CD4-positive, alpha-beta T cell (primary cell): ENCODE measurements at regions not wholly inside any gene's neighbourhood (a gene's known extent, or its start where the extent isn't known, plus 50 kb on each side); places are given as distances from the start of the nearest gene placed in this dataset.

Source experiments
- ATAC-seq: fragments of 200-7000 bp; cut with Tn5 transposase; one replicate; pipeline ENCODE4 v1.10.0; 2022; ENCODE audit warnings: mild to moderate bottlenecking; ENCODE audit not compliant: poor library complexity
- CTCF ChIA-PET: fragments of 350-600 bp; sonication (Branson Sonifier 250); formaldehyde crosslinking; loops from one replicate; lab custom pipeline; 2021; ENCODE audit warnings: antibody characterized with exemption, inconsistent platforms; lab: Charles Lee
- POLR2A ChIA-PET: fragments of 350-600 bp; sonication (Branson Sonifier 250); formaldehyde crosslinking; loops from one replicate; lab custom pipeline; 2021; ENCODE audit warnings: antibody characterized with exemption, inconsistent platforms; lab: Charles Lee
- DNase-seq, 14 experiments: peaks; one replicate each; pipeline ENCODE4 v3.0.0-alpha.2; 2013 to 2020; ENCODE audit warnings: mixed read lengths in 2 of 14
- H3K27ac ChIP-seq, 2 donors: one replicate each; pipeline versions ENCODE4 v1.5.1 to v1.7.0; 2013; ENCODE audit warnings: low read length in 2 of 2, low read depth in 1 of 2, mild to moderate bottlenecking in 1 of 2
- H3K27me3 ChIP-seq, 2 experiments: 1 replicate in 1 of 2; 2 replicates in 1 of 2; pipeline versions ENCODE4 v1.6.1 to v1.7.0; 2013; ENCODE audit warnings: low read length in 2 of 2, control low read depth in 1 of 2, mild to moderate bottlenecking in 1 of 2, moderate library complexity in 1 of 2; ENCODE audit not compliant: insufficient read depth in 2 of 2, control insufficient read depth in 1 of 2
- H3K36me3 ChIP-seq: one replicate; pipeline ENCODE4 v1.6.1; 2013; ENCODE audit warnings: low read length, control low read depth; ENCODE audit not compliant: insufficient read depth
- H3K4me1 ChIP-seq: one replicate; pipeline ENCODE4 v1.6.1; 2013; ENCODE audit warnings: low read length, control low read depth; ENCODE audit not compliant: insufficient read depth
- H3K4me3 ChIP-seq: one replicate; pipeline ENCODE4 v1.5.1; 2013; ENCODE audit warnings: mild to moderate bottlenecking, low read length, moderate library complexity
- H3K9me3 ChIP-seq, 2 experiments: 1 replicate in 1 of 2; 2 replicates in 1 of 2; pipeline versions ENCODE4 v1.6.1 to v1.7.0; 2013; ENCODE audit warnings: low read length in 2 of 2, mild to moderate bottlenecking in 2 of 2, control low read depth in 1 of 2, moderate library complexity in 1 of 2; ENCODE audit not compliant: control insufficient read depth in 1 of 2, insufficient read depth in 1 of 2
- H3K27ac Mint-ChIP-seq: one replicate; pipeline ENCODE4 v1.8.0; 2020; ENCODE audit warnings: mixed read lengths
- H3K27me3 Mint-ChIP-seq: one replicate; pipeline ENCODE4 v1.8.0; 2021; ENCODE audit warnings: mixed read lengths
- H3K36me3 Mint-ChIP-seq: one replicate; pipeline ENCODE4 v1.8.0; 2021; ENCODE audit warnings: low read depth, mixed read lengths
- H3K4me1 Mint-ChIP-seq: one replicate; pipeline ENCODE4 v1.8.0; 2021; ENCODE audit warnings: low read depth, mixed read lengths
- H3K4me3 Mint-ChIP-seq: one replicate; pipeline ENCODE4 v1.8.0; 2020; ENCODE audit warnings: mild to moderate bottlenecking, mixed read lengths
- H3K9me3 Mint-ChIP-seq: one replicate; pipeline ENCODE4 v1.8.0; 2020; ENCODE audit warnings: mixed read lengths
- intact Hi-C, 2 experiments: fragments of 100-400 bp; cut with DNase I in 1 of 2; cut with micrococcal nuclease in 1 of 2; formaldehyde crosslinking; loops; one replicate each; pipeline versions ENCODE4 v1.15.1 to v1.9.0; 2023 to 2025; cut with DNase I, micrococcal nuclease
- TF ChIP-seq, protein P1 (sequence below): fragments of 200-600 bp; IDR thresholded peaks from one replicate; pipeline ENCODE4 v1.8.0; 2022; ENCODE audit warnings: antibody characterized with exemption, mild to moderate bottlenecking

DNA sequence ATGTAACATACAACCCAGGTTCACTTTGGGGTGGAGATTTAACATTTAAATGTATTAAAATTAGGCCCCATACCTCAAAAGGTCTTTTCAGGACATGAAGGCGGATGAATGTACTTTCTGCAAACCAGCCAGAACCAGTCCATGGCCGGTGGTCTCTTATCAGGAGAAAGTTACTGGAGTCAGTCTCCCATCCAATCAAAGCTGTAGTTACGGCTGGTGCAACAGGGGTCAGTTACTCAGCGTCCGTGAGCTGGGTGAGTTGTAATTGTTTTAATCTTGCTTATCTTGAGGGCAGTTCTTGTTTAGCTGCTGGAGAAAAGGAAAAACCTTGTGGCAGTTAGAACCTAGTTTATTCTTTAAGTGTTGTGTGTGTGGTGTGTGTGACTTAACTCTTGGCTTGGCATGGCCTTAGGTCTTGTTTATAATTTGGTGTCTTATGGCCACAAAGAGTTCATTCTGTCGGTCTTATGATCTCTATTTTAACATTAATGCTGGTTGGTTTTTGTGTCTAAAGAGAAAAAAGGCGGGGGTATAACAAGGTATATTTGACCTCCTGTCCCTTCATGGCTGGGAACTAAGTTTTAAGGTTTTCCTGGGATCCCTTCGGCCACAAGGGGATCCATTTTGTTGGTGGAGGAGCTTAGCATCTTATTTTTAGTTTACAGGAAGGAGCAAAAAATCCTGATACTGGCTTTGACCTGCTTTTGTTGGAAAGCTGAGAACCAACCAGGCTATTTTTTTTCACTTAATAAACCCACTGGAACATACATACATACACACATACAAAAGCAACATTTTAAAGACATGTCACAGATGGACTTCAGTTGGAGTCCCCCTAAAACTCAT is 143.5 kb upstream of the NCK2 start:
- DNase-seq (no peak), ATAC-seq (no peak)
- Histone ChIP-seq H3K4me3 (no peak overlapping the region), H3K9me3 (no peaks in the 10 kb centered on the region), H3K4me1 (peaks cover 9% of the 10 kb centered on the region), H3K36me3 (no peaks in the 10 kb centered on the region), H3K27ac (no peak overlapping the region), H3K27me3 (no peaks in the 10 kb centered on the region)
- Mint-ChIP-seq H3K4me1 (peaks cover 28% of the 10 kb centered on the region), H3K4me3 (no peak overlapping the region), H3K27me3 (no peaks in the 10 kb centered on the region), H3K9me3 (no peaks in the 10 kb centered on the region), H3K27ac (no peak overlapping the region), H3K36me3 (no peaks in the 10 kb centered on the region)
- ChIA-PET CTCF (no interaction called here), POLR2A (no interaction called here)
- TF ChIP-seq, protein P1, sequence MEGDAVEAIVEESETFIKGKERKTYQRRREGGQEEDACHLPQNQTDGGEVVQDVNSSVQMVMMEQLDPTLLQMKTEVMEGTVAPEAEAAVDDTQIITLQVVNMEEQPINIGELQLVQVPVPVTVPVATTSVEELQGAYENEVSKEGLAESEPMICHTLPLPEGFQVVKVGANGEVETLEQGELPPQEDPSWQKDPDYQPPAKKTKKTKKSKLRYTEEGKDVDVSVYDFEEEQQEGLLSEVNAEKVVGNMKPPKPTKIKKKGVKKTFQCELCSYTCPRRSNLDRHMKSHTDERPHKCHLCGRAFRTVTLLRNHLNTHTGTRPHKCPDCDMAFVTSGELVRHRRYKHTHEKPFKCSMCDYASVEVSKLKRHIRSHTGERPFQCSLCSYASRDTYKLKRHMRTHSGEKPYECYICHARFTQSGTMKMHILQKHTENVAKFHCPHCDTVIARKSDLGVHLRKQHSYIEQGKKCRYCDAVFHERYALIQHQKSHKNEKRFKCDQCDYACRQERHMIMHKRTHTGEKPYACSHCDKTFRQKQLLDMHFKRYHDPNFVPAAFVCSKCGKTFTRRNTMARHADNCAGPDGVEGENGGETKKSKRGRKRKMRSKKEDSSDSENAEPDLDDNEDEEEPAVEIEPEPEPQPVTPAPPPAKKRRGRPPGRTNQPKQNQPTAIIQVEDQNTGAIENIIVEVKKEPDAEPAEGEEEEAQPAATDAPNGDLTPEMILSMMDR = no peak
- intact Hi-C loops = no loop called here

DNA sequence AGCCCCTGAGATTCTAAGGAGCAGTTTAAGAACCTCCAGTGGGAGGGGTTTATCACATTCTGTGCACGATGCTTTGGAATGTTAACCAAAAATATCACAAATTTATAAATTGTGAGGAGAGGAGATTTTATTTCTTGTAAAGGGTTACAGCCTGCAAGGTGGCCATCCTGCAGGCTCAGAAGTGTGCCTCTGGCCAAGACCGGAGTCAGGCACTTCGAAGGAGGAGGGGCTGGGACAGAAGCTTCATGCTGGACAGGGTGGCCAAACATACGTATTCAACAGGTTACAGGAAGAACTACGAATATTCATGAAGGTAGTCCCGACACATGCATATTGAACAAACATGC is 144.1 kb upstream of the NCK2 start:
- Mint-ChIP-seq H3K4me3 (no peak overlapping the region), H3K27me3 (no peaks in the 10 kb centered on the region), H3K4me1 (peaks cover 28% of the 10 kb centered on the region), H3K9me3 (no peaks in the 10 kb centered on the region), H3K36me3 (no peaks in the 10 kb centered on the region), H3K27ac (no peak overlapping the region)
- Histone ChIP-seq H3K4me3 (no peak overlapping the region), H3K27me3 (no peaks in the 10 kb centered on the region), H3K4me1 (peaks cover 9% of the 10 kb centered on the region), H3K9me3 (no peaks in the 10 kb centered on the region), H3K36me3 (no peaks in the 10 kb centered on the region), H3K27ac (no peak overlapping the region)
- intact Hi-C loops = no loop called here
- ATAC-seq (no peak), DNase-seq (no peak)
- ChIA-PET CTCF (no interaction called here), POLR2A (no interaction called here)
- TF ChIP-seq, protein P1 = no peak

DNA sequence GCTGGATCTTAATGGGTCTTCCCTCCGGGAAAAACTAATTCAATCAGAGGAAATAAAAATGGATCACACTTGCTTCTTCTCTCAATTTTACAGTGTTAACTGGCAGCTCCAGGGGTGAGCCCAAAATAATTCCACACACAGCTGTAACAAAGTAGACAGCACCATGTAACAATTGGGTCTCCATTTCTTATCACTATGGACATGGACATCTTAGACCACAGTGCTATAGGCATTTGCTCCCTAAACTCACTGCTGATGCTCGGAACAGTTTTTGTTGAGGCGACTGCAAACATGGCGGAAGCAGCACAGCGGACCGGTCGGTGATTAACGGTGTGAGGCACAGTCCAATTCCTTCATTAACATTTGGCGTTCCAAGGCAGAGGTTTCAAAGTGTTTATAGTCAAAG is 144.7 kb upstream of the NCK2 start:
- POLR2A ChIA-PET = no interaction called here

More for the DNA sequence above, 144.7 kb upstream of the NCK2 start:
- peaks cover 28% of the 10 kb centered on the region for H3K4me1 Mint-ChIP-seq
- CTCF ChIA-PET = no interaction called here
- Histone ChIP-seq H3K36me3 (no peaks in the 10 kb centered on the region), H3K4me3 (no peak overlapping the region), H3K27ac (no peak overlapping the region), H3K9me3 (no peaks in the 10 kb centered on the region), H3K27me3 (no peaks in the 10 kb centered on the region), H3K4me1 (peaks cover 9% of the 10 kb centered on the region)
- TF ChIP-seq, protein P1 = no peak
- no peak overlapping the region for H3K27ac Mint-ChIP-seq
- DNase-seq (no peak), ATAC-seq (no peak)
- H3K36me3 Mint-ChIP-seq = no peaks in the 10 kb centered on the region
- H3K4me3 Mint-ChIP-seq = no peak overlapping the region
- no peaks in the 10 kb centered on the region for H3K9me3 Mint-ChIP-seq
- intact Hi-C loops = no loop called here
- H3K27me3 Mint-ChIP-seq = no peaks in the 10 kb centered on the region
